H9 (cell line): ENCODE measurements at regions not wholly inside any gene's neighbourhood (a gene's known extent, or its start where the extent isn't known, plus 50 kb on each side); places are given as distances from the start of the nearest gene placed in this dataset.

Experiments
- DNase-seq: peaks from one replicate; pipeline ENCODE4 v3.0.0-alpha.2; 2017
- H2AFZ ChIP-seq: one replicate; pipeline ENCODE4 v1.6.1; 2013; ENCODE audit warnings: mild to moderate bottlenecking, low read length, control low read depth, moderate library complexity
- H2AK5ac ChIP-seq: 2 replicates; pipeline ENCODE4 v1.6.1; 2013; ENCODE audit warnings: low read length, control low read depth, mixed read lengths; ENCODE audit not compliant: insufficient read length
- H2BK120ac ChIP-seq: one replicate; pipeline ENCODE4 v1.6.1; 2013; ENCODE audit warnings: low read depth, mild to moderate bottlenecking, low read length, control low read depth, inconsistent platforms; ENCODE audit not compliant: poor library complexity, severe bottlenecking
- H2BK12ac ChIP-seq: 2 replicates; pipeline ENCODE4 v1.6.1; 2013; ENCODE audit warnings: low read length, control low read depth, mixed read lengths, low read depth; ENCODE audit not compliant: insufficient read length
- H2BK15ac ChIP-seq: 2 replicates; pipeline ENCODE4 v1.6.1; 2013; ENCODE audit warnings: low read depth, low read length, control low read depth
- H2BK20ac ChIP-seq: one replicate; pipeline ENCODE4 v1.6.1; 2013; ENCODE audit warnings: low read depth, mild to moderate bottlenecking, low read length, control low read depth, inconsistent platforms; ENCODE audit not compliant: poor library complexity, severe bottlenecking
- H2BK5ac ChIP-seq: 2 replicates; pipeline ENCODE4 v1.6.1; 2013; ENCODE audit warnings: low read length, control low read depth, mixed read lengths; ENCODE audit not compliant: insufficient read length
- H3K14ac ChIP-seq: 2 replicates; pipeline ENCODE4 v1.6.1; 2013; ENCODE audit warnings: low read length, control low read depth; ENCODE audit not compliant: insufficient read depth
- H3K18ac ChIP-seq: 2 replicates; pipeline ENCODE4 v1.6.1; 2013; ENCODE audit warnings: low read depth, mild to moderate bottlenecking, mixed read lengths, low read length, control low read depth; ENCODE audit not compliant: insufficient read length
- H3K23ac ChIP-seq: 2 replicates; pipeline ENCODE4 v1.6.1; 2013; ENCODE audit warnings: low read length, control low read depth, mixed read lengths, low read depth; ENCODE audit not compliant: insufficient read length
- H3K23me2 ChIP-seq: 2 replicates; pipeline ENCODE4 v1.6.1; 2013; ENCODE audit warnings: low read depth, mild to moderate bottlenecking, mixed read lengths, low read length, control low read depth; ENCODE audit not compliant: insufficient read length, poor library complexity, severe bottlenecking
- H3K27ac ChIP-seq: 2 replicates; pipeline ENCODE4 v1.5.1; 2013; ENCODE audit warnings: low read length, control low read depth, mixed read lengths, low read depth; ENCODE audit not compliant: insufficient read length
- H3K27me3 ChIP-seq: 2 replicates; pipeline ENCODE4 v1.6.1; 2013; ENCODE audit warnings: low read length, control low read depth, inconsistent platforms; ENCODE audit not compliant: insufficient read depth
- H3K4ac ChIP-seq: 2 replicates; pipeline ENCODE4 v1.6.1; 2013; ENCODE audit warnings: low read depth, mild to moderate bottlenecking, control low read depth, inconsistent platforms, low read length, moderate library complexity
- H3K4me1 ChIP-seq: 2 replicates; pipeline ENCODE4 v1.6.1; 2013; ENCODE audit warnings: low read length, control low read depth, inconsistent platforms; ENCODE audit not compliant: insufficient read depth
- H3K4me2 ChIP-seq: 2 replicates; pipeline ENCODE4 v1.6.1; 2013; ENCODE audit warnings: low read length, control low read depth, mixed read lengths; ENCODE audit not compliant: insufficient read length, insufficient read depth
- H3K56ac ChIP-seq: 2 replicates; pipeline ENCODE4 v1.6.1; 2013; ENCODE audit warnings: low read depth, mild to moderate bottlenecking, mixed read lengths, low read length, control low read depth; ENCODE audit not compliant: insufficient read length
- H3K79me1 ChIP-seq: 2 replicates; pipeline ENCODE4 v1.6.1; 2013; ENCODE audit warnings: low read depth, mild to moderate bottlenecking, moderate library complexity, low read length, control low read depth, inconsistent platforms; ENCODE audit not compliant: insufficient read depth, poor library complexity, severe bottlenecking
- H3K79me2 ChIP-seq: 2 replicates; pipeline ENCODE4 v1.6.1; 2013; ENCODE audit warnings: low read length, control low read depth, inconsistent platforms; ENCODE audit not compliant: insufficient read depth
- H3K9ac ChIP-seq: 2 replicates; pipeline ENCODE4 v1.6.1; 2013; ENCODE audit warnings: low read length, control low read depth, mixed read lengths; ENCODE audit not compliant: insufficient read length; ENCODE audit errors: extremely low read depth
- H3K9me3 ChIP-seq: one replicate; pipeline ENCODE4 v1.6.1; 2013; ENCODE audit warnings: low read depth, low read length, inconsistent platforms; ENCODE audit not compliant: control insufficient read depth
- H3T11ph ChIP-seq: one replicate; pipeline ENCODE4 v1.6.1; 2013; ENCODE audit warnings: mild to moderate bottlenecking, low read length, control low read depth, inconsistent platforms
- H4K20me1 ChIP-seq: one replicate; pipeline ENCODE4 v1.6.1; 2013; ENCODE audit not compliant: control insufficient read depth, insufficient read length, insufficient read depth
- H4K5ac ChIP-seq: 2 replicates; pipeline ENCODE4 v1.6.1; 2013; ENCODE audit warnings: low read depth, mild to moderate bottlenecking, mixed read lengths, low read length, control low read depth; ENCODE audit not compliant: insufficient read length
- H4K8ac ChIP-seq: replicated peaks from 2 replicates; pipeline ENCODE4 v1.6.1; 2013; ENCODE audit warnings: low read length, control low read depth, mixed read lengths, low read depth; ENCODE audit not compliant: insufficient read length
- H4K91ac ChIP-seq: 2 replicates; pipeline ENCODE4 v1.6.1; 2013; ENCODE audit warnings: low read depth, mild to moderate bottlenecking, moderate library complexity, mixed read lengths, low read length, control low read depth; ENCODE audit not compliant: insufficient read length
- H3K27ac Mint-ChIP-seq, 3 experiments: 2 replicates in 2 of 3; 3 replicates in 1 of 3; pipeline ENCODE4 v1.8.0; 2020 to 2021; ENCODE audit warnings: mixed read lengths in 3 of 3, mild to moderate bottlenecking in 1 of 3, moderate library complexity in 1 of 3
- H3K27me3 Mint-ChIP-seq: 2 replicates; pipeline ENCODE4 v1.8.0; 2021; ENCODE audit warnings: low read depth, mild to moderate bottlenecking, moderate library complexity, mixed read lengths
- H3K36me3 Mint-ChIP-seq, 3 experiments: 2 replicates in 2 of 3; 3 replicates in 1 of 3; pipeline ENCODE4 v1.8.0; 2020 to 2021; ENCODE audit warnings: low read depth in 3 of 3, mixed read lengths in 3 of 3; ENCODE audit not compliant: insufficient read depth in 1 of 3
- H3K4me1 Mint-ChIP-seq, 2 experiments: 2 replicates each; pipeline ENCODE4 v1.8.0; 2020; ENCODE audit warnings: mixed read lengths in 2 of 2
- H3K4me3 Mint-ChIP-seq, 2 experiments: 2 replicates in 1 of 2; 3 replicates in 1 of 2; pipeline ENCODE4 v1.8.0; 2020 to 2021; ENCODE audit warnings: mild to moderate bottlenecking in 2 of 2, mixed read lengths in 2 of 2, moderate library complexity in 1 of 2
- H3K9me3 Mint-ChIP-seq, 2 experiments: 2 replicates in 1 of 2; 3 replicates in 1 of 2; pipeline ENCODE4 v1.8.0; 2020; ENCODE audit warnings: mild to moderate bottlenecking in 2 of 2, mixed read lengths in 2 of 2, moderate library complexity in 1 of 2
- CTCF ChIP-seq: fragments of 200-600 bp; sonication (generic); conservative IDR thresholded peaks from 3 replicates; pipeline ENCODE4 v1.8.0; 2021; ENCODE audit warnings: antibody characterized with exemption, mild to moderate bottlenecking
- WGBS: extraction: QIAGEN DNeasy Blood & Tissue Kit; methylation state at CpG from one replicate; pipeline ENCODE4 v1.1.7; 2013; ENCODE audit warnings: missing lambda C conversion rate, low lambda C conversion rate, mixed read lengths; ENCODE audit not compliant: insufficient read length; ENCODE audit errors: extremely low coverage; 5-methylcytosine and 5-hydroxymethylcytosine counted together

GRCh38 chr10:36283827-36284226, 641.7 kb upstream of the FZD8 start:
- no peak for DNase-seq
- no peaks in the 10 kb centered on the region; the same call in 1 of the 2 replicates for H3K4me1 ChIP-seq
- H3K9me3 Mint-ChIP-seq: peaks cover 22 to 24% of the 10 kb centered on the region in 2 experiments

More at GRCh38 chr10:36283827-36284226, 641.7 kb upstream of the FZD8 start:
- H3K4ac ChIP-seq: no peak overlapping the region
- no peak overlapping the region for H3K23ac ChIP-seq
- H3K9ac ChIP-seq: no peak overlapping the region
- Mint-ChIP-seq H3K4me1 (peaks cover 6% of the 10 kb centered on the region in 2 experiments; a peak in 3 of 4 replicates), H3K27me3 (no peaks in the 10 kb centered on the region; the same call in 1 of the 2 replicates), H3K4me3 (no peak overlapping the region), H3K36me3 (peaks cover 4 to 25% (median 8%) of the 10 kb centered on the region in 3 experiments; a peak in 6 of 7 replicates), H3K27ac (no peak overlapping the region; a peak in 2 of 7 replicates)
- no peaks in the 10 kb centered on the region for H3K79me2 ChIP-seq
- H2BK5ac ChIP-seq: no peak overlapping the region
- H2BK12ac ChIP-seq: no peak overlapping the region
- no CpG with 5 or more reads among the region's 14 CpGs for WGBS
- H4K5ac ChIP-seq: no peak overlapping the region
- H2BK20ac ChIP-seq: no peak overlapping the region
- no peak overlapping the region for H3K14ac ChIP-seq
- H2AK5ac ChIP-seq: no peak overlapping the region
- H4K8ac ChIP-seq: no peak overlapping the region
- H3K56ac ChIP-seq: no peak overlapping the region
- H4K91ac ChIP-seq: no peak overlapping the region
- no peak overlapping the region for H3T11ph ChIP-seq
- no peaks in the 10 kb centered on the region for H4K20me1 ChIP-seq
- no peak overlapping the region for H3K4me2 ChIP-seq
- no peak overlapping the region for H3K18ac ChIP-seq
- H3K9me3 ChIP-seq: no peaks in the 10 kb centered on the region
- no peak for TF ChIP-seq CTCF
- no peak overlapping the region for H2BK120ac ChIP-seq
- no peak overlapping the region for H2AFZ ChIP-seq
- no peaks in the 10 kb centered on the region for H3K23me2 ChIP-seq
- no peaks in the 10 kb centered on the region for H3K27me3 ChIP-seq
- no peak overlapping the region for H2BK15ac ChIP-seq
- no peaks in the 10 kb centered on the region for H3K79me1 ChIP-seq
- H3K27ac ChIP-seq: no peak overlapping the region
